ENCODE measurements at regions not wholly inside any gene's neighbourhood (a gene's known extent, or its start where the extent isn't known, plus 50 kb on each side); places are given as distances from the start of the nearest gene placed in this dataset.

GRCh38 chr5:53766673-53767072 lies 206.2 kb downstream of the NDUFS4 start:
- no peak for DNase-seq (ENCODE audit: low read depth, low spot score)
- no peak overlapping the region for H3K27ac ChIP-seq (ENCODE audit: low read length)
- in situ Hi-C loops (cut with HindIII; ENCODE audit: low pct_unique_long_range_greater_than_20kb, low sequenced_read_pairs), result no loop called here

GRCh38 chr5:53777864-53778618 lies 217.6 kb downstream of the NDUFS4 start:
- no peak for ATAC-seq
- Histone ChIP-seq H3K4me3 (ENCODE audit: low read depth in 2 of 2, low read length in 2 of 2) (no peak overlapping the region), H3K4me1 (ENCODE audit: control insufficient read depth, insufficient read depth, low read length) (no peaks in the 10 kb centered on the region), H3K36me3 (ENCODE audit: control insufficient read depth, insufficient read depth, low read length) (no peaks in the 10 kb centered on the region), H3K27ac (ENCODE audit: low read length) (no peak overlapping the region), H3K9me3 (ENCODE audit: control insufficient read depth, insufficient read depth, low read depth, low read length) (no peaks in the 10 kb centered on the region), H3K27me3 (ENCODE audit: control insufficient read depth, insufficient read depth, low read length) (no peaks in the 10 kb centered on the region; the same call in none of the 2 replicates)
- intact Hi-C loops (cut with micrococcal nuclease; ENCODE audit: unreplicated experiment), result no loop called here
- in situ Hi-C loops (cut with HindIII; ENCODE audit: low pct_unique_long_range_greater_than_20kb, low sequenced_read_pairs), result no loop called here
- no peak for DNase-seq (ENCODE audit: low read depth, low spot score)
- no peak for TF ChIP-seq POLR2AphosphoS5 (IDR thresholded peaks at IDR 0.05; ENCODE audit: low read depth, low read length)
- TF ChIP-seq REST (IDR thresholded peaks at IDR 0.05; ENCODE audit: insufficient read depth in 1 of 2, low read depth in 2 of 2, low read length in 1 of 2), result no peak
- TF ChIP-seq SIN3A (IDR thresholded peaks at IDR 0.05; ENCODE audit: borderline replicate concordance, insufficient read depth, low read depth, low read length), result no peak
- TF ChIP-seq TCF7L2 (IDR thresholded peaks at IDR 0.05; ENCODE audit: low read depth, low read length), result no peak
- no peak for TF ChIP-seq CTCF (IDR thresholded peaks at IDR 0.05)
- CTCF ChIA-PET, result no interaction called here
- BruUV-seq (replicated peaks), result no TSS peak
- POLR2A ChIA-PET, result no interaction called here

More at GRCh38 chr5:53766673-53767072, 206.2 kb downstream of the NDUFS4 start:
- no peak for ATAC-seq
- CTCF ChIA-PET, result no interaction called here
- no TSS peak for BruUV-seq (replicated peaks)
- Histone ChIP-seq H3K36me3 (ENCODE audit: control insufficient read depth, insufficient read depth, low read length) (no peaks in the 10 kb centered on the region), H3K27me3 (ENCODE audit: control insufficient read depth, insufficient read depth, low read length) (no peaks in the 10 kb centered on the region), H3K9me3 (ENCODE audit: control insufficient read depth, insufficient read depth, low read depth, low read length) (no peaks in the 10 kb centered on the region), H3K4me1 (ENCODE audit: control insufficient read depth, insufficient read depth, low read length) (no peaks in the 10 kb centered on the region), H3K4me3 (ENCODE audit: low read depth in 2 of 2, low read length in 2 of 2) (no peak overlapping the region)
- POLR2A ChIA-PET, result no interaction called here
- TF ChIP-seq POLR2AphosphoS5 (IDR thresholded peaks at IDR 0.05; ENCODE audit: low read depth, low read length) (no peak), SIN3A (IDR thresholded peaks at IDR 0.05; ENCODE audit: borderline replicate concordance, insufficient read depth, low read depth, low read length) (no peak), REST (IDR thresholded peaks at IDR 0.05; ENCODE audit: insufficient read depth in 1 of 2, low read depth in 2 of 2, low read length in 1 of 2) (no peak), CTCF (IDR thresholded peaks at IDR 0.05) (no peak), TCF7L2 (IDR thresholded peaks at IDR 0.05; ENCODE audit: low read depth, low read length) (no peak)
- intact Hi-C loops (cut with micrococcal nuclease; ENCODE audit: unreplicated experiment), result no loop called here

All from Panc1 (cell line).